HEK293T (cell line): ENCODE measurements at regions not wholly inside any gene's neighbourhood (a gene's known extent, or its start where the extent isn't known, plus 50 kb on each side); places are given as distances from the start of the nearest gene placed in this dataset.

Experiments used
- ARNT ChIP-seq: fragments of 450-650 bp; IDR thresholded peaks from 2 replicates; pipeline ENCODE4 v1.6.1; 2017; ENCODE audit warnings: mild to moderate bottlenecking
- BHLHE40 ChIP-seq: fragments of 450-650 bp; IDR thresholded peaks from 2 replicates; pipeline ENCODE4 v1.6.1; 2016; ENCODE audit warnings: mild to moderate bottlenecking, moderate library complexity, borderline replicate concordance
- CTBP1 ChIP-seq: fragments of 450-650 bp; IDR thresholded peaks from 2 replicates; pipeline ENCODE4 v1.6.1; 2016; ENCODE audit warnings: borderline replicate concordance
- FOXA1 ChIP-seq: fragments of 450-650 bp; IDR thresholded peaks from 2 replicates; pipeline ENCODE4 v1.6.1; 2016; ENCODE audit warnings: mild to moderate bottlenecking
- FOXK2 ChIP-seq: fragments of 450-650 bp; IDR thresholded peaks from 2 replicates; pipeline ENCODE4 v1.6.1; 2016; ENCODE audit warnings: mild to moderate bottlenecking
- FOXM1 ChIP-seq: fragments of 450-650 bp; IDR thresholded peaks from 2 replicates; pipeline ENCODE4 v1.6.1; 2017; ENCODE audit warnings: mild to moderate bottlenecking, borderline replicate concordance
- L3MBTL2 ChIP-seq: fragments of 450-650 bp; conservative IDR thresholded peaks from 2 replicates; pipeline ENCODE4 v1.6.1; 2016; ENCODE audit warnings: mild to moderate bottlenecking
- SP1 ChIP-seq: fragments of 450-650 bp; IDR thresholded peaks from 2 replicates; pipeline ENCODE4 v1.6.1; 2017
- SUZ12 ChIP-seq: fragments of 450-650 bp; IDR thresholded peaks from 2 replicates; pipeline ENCODE4 v1.6.1; 2016; ENCODE audit warnings: mild to moderate bottlenecking
- ZNF384 ChIP-seq: fragments of 450-650 bp; IDR thresholded peaks from 2 replicates; pipeline ENCODE4 v1.6.1; 2016

GRCh38 chr10:52452600-52453493, 138.8 kb downstream of the DKK1 start:
- TF ChIP-seq BHLHE40 (no peak), FOXK2 (no peak), FOXM1 (no peak), CTBP1 (no peak), SP1 (no peak), FOXA1 (no peak), ARNT (no peak), L3MBTL2 (no peak), ZNF384 (no peak), SUZ12 (no peak)
